IPS DF 6.9 (cell line): ENCODE measurements at regions not wholly inside any gene's neighbourhood (a gene's known extent, or its start where the extent isn't known, plus 50 kb on each side); places are given as distances from the start of the nearest gene placed in this dataset.

Source experiments
- DNase-seq: peaks from one replicate; pipeline ENCODE4 v3.0.0-alpha.2; 2013; ENCODE audit warnings: low read depth, low spot score
- H3K27ac ChIP-seq: one replicate; pipeline ENCODE4 v1.5.1; 2013; ENCODE audit warnings: low read length, control low read depth
- H3K27me3 ChIP-seq: 2 replicates; pipeline ENCODE4 v1.6.1; 2013; ENCODE audit warnings: mild to moderate bottlenecking, low read length; ENCODE audit not compliant: control insufficient read depth, insufficient read depth
- H3K36me3 ChIP-seq: 2 replicates; pipeline ENCODE4 v1.6.1; 2013; ENCODE audit warnings: low read length; ENCODE audit not compliant: control insufficient read depth, insufficient read depth
- H3K4me1 ChIP-seq: 2 replicates; pipeline ENCODE4 v1.6.1; 2013; ENCODE audit warnings: low read length; ENCODE audit not compliant: control insufficient read depth, insufficient read depth
- H3K4me3 ChIP-seq: 2 replicates; pipeline ENCODE4 v1.5.1; 2013; ENCODE audit warnings: mild to moderate bottlenecking, low read length
- H3K9me3 ChIP-seq: 2 replicates; pipeline ENCODE4 v1.6.1; 2013; ENCODE audit warnings: low read length, inconsistent platforms; ENCODE audit not compliant: control insufficient read depth, insufficient read depth
- WGBS: extraction: QIAGEN DNeasy Blood & Tissue Kit; methylation state at CpG from one replicate; pipeline ENCODE4 v1.1.7; 2013; ENCODE audit warnings: mixed read lengths, missing lambda C conversion rate; ENCODE audit not compliant: insufficient read length, insufficient coverage; 5-methylcytosine and 5-hydroxymethylcytosine counted together

- DNase-seq: no peak
- no peaks in the 10 kb centered on the region for H3K4me1 ChIP-seq
- no peaks in the 10 kb centered on the region for H3K36me3 ChIP-seq
- no peak overlapping the region for H3K27ac ChIP-seq
- no peak overlapping the region for H3K4me3 ChIP-seq
- no peaks in the 10 kb centered on the region for H3K27me3 ChIP-seq
- no peaks in the 10 kb centered on the region for H3K9me3 ChIP-seq
- WGBS: no CpG with 5 or more reads among the region's 1 CpG
These were observed 163.6 kb upstream of the TANK start for GRCh38 chr2:160996584-160996983.

DNA sequence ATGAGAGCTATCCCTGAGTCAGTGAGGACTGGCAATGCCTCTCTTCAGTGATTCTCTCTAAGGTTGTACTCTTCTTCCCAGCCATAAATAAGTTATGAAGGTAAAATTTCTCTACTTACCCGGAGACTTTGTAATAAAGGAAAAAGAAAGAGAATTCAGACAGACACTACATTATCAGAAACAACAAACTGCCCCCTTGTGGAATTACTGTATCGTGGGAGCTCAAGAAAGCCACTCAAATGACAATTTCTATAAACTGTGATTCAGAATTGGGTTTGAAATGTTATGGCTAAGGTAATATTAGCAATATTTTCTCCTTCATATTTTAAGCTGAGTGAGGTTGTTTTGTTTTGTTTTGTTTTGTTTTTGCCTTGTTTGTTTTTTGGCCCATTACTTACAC is 155.8 kb upstream of the TANK start:
- no peaks in the 10 kb centered on the region for H3K36me3 ChIP-seq
- H3K9me3 ChIP-seq: no peaks in the 10 kb centered on the region
- no peak overlapping the region for H3K4me3 ChIP-seq
- no CpG with 5 or more reads among the region's 2 CpGs for WGBS
- no peak for DNase-seq
- H3K27ac ChIP-seq: no peak overlapping the region
- no peaks in the 10 kb centered on the region for H3K27me3 ChIP-seq
- H3K4me1 ChIP-seq: no peaks in the 10 kb centered on the region

DNA sequence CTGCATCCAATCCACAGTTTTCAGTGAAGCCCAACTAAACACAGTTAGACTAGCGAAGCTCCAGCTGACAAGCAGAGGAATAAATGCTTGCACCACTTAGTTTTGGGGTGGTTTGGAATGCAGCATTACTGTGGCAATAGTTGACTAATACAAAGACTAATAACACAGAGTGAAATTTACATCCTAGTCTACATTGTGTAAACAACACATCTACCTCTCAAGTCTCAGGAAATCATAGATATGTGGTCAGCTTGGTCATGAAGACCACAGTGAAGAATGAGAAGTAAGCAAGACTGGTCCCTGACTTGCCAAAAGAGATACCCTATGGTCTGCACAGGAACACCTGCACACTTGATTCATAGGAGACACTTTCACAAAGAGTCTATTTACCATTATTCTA is 155.1 kb upstream of the TANK start:
- no peaks in the 10 kb centered on the region for H3K27me3 ChIP-seq
- H3K4me1 ChIP-seq: no peaks in the 10 kb centered on the region
- no peak overlapping the region for H3K27ac ChIP-seq
- no peak overlapping the region for H3K4me3 ChIP-seq
- no CpG with 5 or more reads among the region's 1 CpG for WGBS
- no peaks in the 10 kb centered on the region for H3K36me3 ChIP-seq
- H3K9me3 ChIP-seq: no peaks in the 10 kb centered on the region
- no peak for DNase-seq

DNA sequence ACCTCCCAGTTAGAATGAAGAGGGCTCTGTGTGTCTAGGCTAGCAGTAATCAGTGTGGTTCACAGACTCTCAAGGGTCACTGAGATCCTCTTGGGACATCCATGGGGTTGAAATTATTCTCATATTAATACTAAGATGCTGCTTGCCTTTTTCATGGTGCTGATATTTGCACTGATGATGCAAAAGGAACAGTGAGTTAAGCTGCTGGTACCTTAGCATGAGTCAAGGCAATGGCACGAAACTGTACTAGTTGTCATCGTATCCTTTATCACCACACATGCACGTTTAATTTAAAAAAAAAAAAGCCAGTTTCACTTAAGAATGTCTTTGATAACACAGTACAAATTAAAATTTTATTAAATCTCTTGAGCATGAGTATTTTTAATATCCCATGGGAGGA is 151.9 kb upstream of the TANK start:
- H3K27ac ChIP-seq: no peak overlapping the region
- H3K36me3 ChIP-seq: no peaks in the 10 kb centered on the region
- WGBS: no CpG with 5 or more reads among the region's 3 CpGs
- no peak for DNase-seq
- H3K4me3 ChIP-seq: no peak overlapping the region
- no peaks in the 10 kb centered on the region for H3K9me3 ChIP-seq
- H3K4me1 ChIP-seq: no peaks in the 10 kb centered on the region
- H3K27me3 ChIP-seq: no peaks in the 10 kb centered on the region

GRCh38 chr2:161010503-161011015 is 149.7 kb upstream of the TANK start:
- WGBS: no CpG with 5 or more reads among the region's 7 CpGs
- H3K9me3 ChIP-seq: no peaks in the 10 kb centered on the region
- H3K27ac ChIP-seq: no peak overlapping the region
- H3K4me3 ChIP-seq: no peak overlapping the region
- no peaks in the 10 kb centered on the region for H3K27me3 ChIP-seq
- H3K4me1 ChIP-seq: no peaks in the 10 kb centered on the region
- H3K36me3 ChIP-seq: no peaks in the 10 kb centered on the region
- DNase-seq: no peak

GRCh38 chr2:161017780-161018470 is 142.3 kb upstream of the TANK start:
- no peak for DNase-seq
- H3K4me3 ChIP-seq: no peak overlapping the region
- WGBS: no CpG with 5 or more reads among the region's 3 CpGs
- H3K27me3 ChIP-seq: no peaks in the 10 kb centered on the region
- H3K36me3 ChIP-seq: no peaks in the 10 kb centered on the region
- no peak overlapping the region for H3K27ac ChIP-seq
- no peaks in the 10 kb centered on the region for H3K4me1 ChIP-seq
- no peaks in the 10 kb centered on the region for H3K9me3 ChIP-seq

DNA sequence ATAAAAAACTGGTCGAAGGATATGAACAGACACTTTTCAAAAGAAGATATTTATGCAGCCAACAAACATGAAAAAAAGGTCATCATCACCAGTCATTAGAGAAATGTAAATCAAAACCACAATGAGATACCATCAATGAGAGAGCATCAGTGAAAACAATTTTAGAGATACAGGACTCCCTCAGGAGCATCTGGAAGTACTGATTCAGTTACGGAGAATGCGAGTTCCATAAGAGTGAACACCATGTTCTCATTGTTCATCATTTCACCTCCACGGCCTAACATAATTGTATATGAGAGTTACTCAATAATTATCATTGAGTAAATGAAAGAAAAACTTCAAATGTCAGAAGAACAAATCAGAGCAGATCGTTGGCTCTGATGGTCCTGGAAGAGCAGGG is 140.9 kb upstream of the TANK start:
- H3K9me3 ChIP-seq: no peaks in the 10 kb centered on the region
- no peak overlapping the region for H3K4me3 ChIP-seq
- H3K36me3 ChIP-seq: no peaks in the 10 kb centered on the region
- DNase-seq: no peak
- no peaks in the 10 kb centered on the region for H3K4me1 ChIP-seq
- no peaks in the 10 kb centered on the region for H3K27me3 ChIP-seq
- WGBS: no CpG with 5 or more reads among the region's 5 CpGs
- H3K27ac ChIP-seq: no peak overlapping the region

DNA sequence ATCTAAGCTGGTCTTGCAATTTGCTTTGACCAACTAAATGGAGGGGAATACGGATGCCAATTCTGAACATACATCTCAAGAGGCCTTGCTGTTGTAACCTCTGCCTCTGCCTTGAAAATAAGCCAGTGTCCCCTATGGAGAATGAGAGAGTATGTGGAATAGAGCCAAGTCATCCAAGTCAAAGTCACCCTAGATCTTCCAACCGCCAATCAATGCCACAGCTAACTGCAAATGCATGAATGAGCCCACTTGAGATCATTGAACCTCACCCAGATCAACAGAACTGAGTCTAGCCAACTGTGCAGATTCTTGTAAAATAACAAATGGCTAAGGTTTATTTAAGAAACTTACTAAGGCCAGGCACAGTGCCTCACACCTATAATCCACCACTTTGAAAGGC is 139.8 kb upstream of the TANK start:
- H3K27ac ChIP-seq: no peak overlapping the region
- DNase-seq: no peak
- no peak overlapping the region for H3K4me3 ChIP-seq
- no peaks in the 10 kb centered on the region for H3K9me3 ChIP-seq
- H3K4me1 ChIP-seq: no peaks in the 10 kb centered on the region
- WGBS: no CpG with 5 or more reads among the region's 2 CpGs
- H3K27me3 ChIP-seq: no peaks in the 10 kb centered on the region
- H3K36me3 ChIP-seq: no peaks in the 10 kb centered on the region

GRCh38 chr2:161028581-161028980 is 131.6 kb upstream of the TANK start:
- H3K27ac ChIP-seq: no peak overlapping the region
- no peaks in the 10 kb centered on the region for H3K27me3 ChIP-seq
- no peaks in the 10 kb centered on the region for H3K36me3 ChIP-seq
- H3K9me3 ChIP-seq: no peaks in the 10 kb centered on the region
- no CpG with 5 or more reads among the region's 1 CpG for WGBS
- H3K4me3 ChIP-seq: no peak overlapping the region
- DNase-seq: no peak
- H3K4me1 ChIP-seq: no peaks in the 10 kb centered on the region

- no peaks in the 10 kb centered on the region for H3K9me3 ChIP-seq
- H3K4me3 ChIP-seq: no peak overlapping the region
- no peaks in the 10 kb centered on the region for H3K36me3 ChIP-seq
- H3K4me1 ChIP-seq: no peaks in the 10 kb centered on the region
- no peaks in the 10 kb centered on the region for H3K27me3 ChIP-seq
- no peak for DNase-seq
- no CpG with 5 or more reads among the region's 5 CpGs for WGBS
- no peak overlapping the region for H3K27ac ChIP-seq
These were observed 130.9 kb upstream of the TANK start for GRCh38 chr2:161029321-161029720.
